ENCODE measurements at regions not wholly inside any gene's neighbourhood (a gene's known extent, or its start where the extent isn't known, plus 50 kb on each side); places are given as distances from the start of the nearest gene placed in this dataset.

- Histone ChIP-seq H3K36me3 (replicated peaks; ENCODE audit: insufficient read depth, low read depth) (no peaks in the 10 kb centered on the region), H3K27ac (no peak overlapping the region), H2AFZ (no peak overlapping the region), H3K9me2 (replicated peaks; ENCODE audit: insufficient read depth) (no peaks in the 10 kb centered on the region), H3K4me3 (no peak overlapping the region), H3K79me2 (no peaks in the 10 kb centered on the region), H3K4me1 (ENCODE audit: insufficient read depth) (no peaks in the 10 kb centered on the region), H3K4me2 (no peak overlapping the region), H4K20me1 (ENCODE audit: insufficient read depth, poor library complexity, severe bottlenecking) (no peaks in the 10 kb centered on the region), H3K27me3 (no peaks in the 10 kb centered on the region), H3K9me3 (ENCODE audit: low read depth) (no peaks in the 10 kb centered on the region)
- DNase-seq (ENCODE audit: low spot score) = peak; percentile 76
- 78% methylated on average over 18 of the region's 20 CpGs for WGBS (ENCODE audit: low lambda C conversion rate, missing lambda C conversion rate)
- TF ChIP-seq CTCF (IDR thresholded peaks at IDR 0.05; ENCODE audit: poor library complexity) (peak; percentile 57), EZH2phosphoT487 (IDR thresholded peaks at IDR 0.05; ENCODE audit: low read depth, severe bottlenecking, unreplicated experiment) (no peak)
Observed at GRCh38 chr6:10465629-10466499, 51.0 kb upstream of the TFAP2A start.
